ENCODE measurements at regions not wholly inside any gene's neighbourhood (a gene's known extent, or its start where the extent isn't known, plus 50 kb on each side); places are given as distances from the start of the nearest gene placed in this dataset.
"Not testable (repeated sequence)": the region's sequence is repeated elsewhere in the genome, so short reads cannot be mapped to it uniquely, and the experiment has no call there.

DNA sequence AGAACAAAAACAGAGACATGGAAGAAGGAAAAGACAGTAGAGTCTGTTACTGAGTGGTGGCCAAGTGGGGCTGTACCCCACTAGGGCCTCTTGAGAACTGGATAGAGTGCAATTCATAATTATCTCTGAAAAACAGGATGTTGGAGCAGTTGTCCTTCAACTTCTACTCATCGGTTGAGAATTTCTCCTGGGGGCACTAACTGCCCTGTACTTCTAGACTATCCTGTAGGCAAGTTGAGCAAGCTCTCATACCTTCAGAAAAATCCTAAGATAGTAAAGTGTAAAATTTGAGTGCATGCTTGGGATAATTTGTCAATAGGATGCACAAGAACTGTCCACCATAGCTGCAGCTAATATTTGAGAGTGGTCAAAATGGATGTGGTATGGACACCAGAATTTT, 179.7 kb upstream of the CNKSR2 start:
- H3K9me3 ChIP-seq (ENCODE audit: control insufficient read depth in 1 of 2, insufficient read depth in 1 of 2, low read depth in 1 of 2, low read length in 2 of 2), result no peaks in the 10 kb centered on the region
- TF ChIP-seq EGR1 (IDR thresholded peaks at IDR 0.05; ENCODE audit: low read depth) (no peak), ZFX (IDR thresholded peaks at IDR 0.05) (no peak), SIN3A (IDR thresholded peaks at IDR 0.05; ENCODE audit: low read depth) (no peak), EZH2 (IDR thresholded peaks at IDR 0.05) (no peak)
- H2AFZ ChIP-seq (ENCODE audit: low read depth, low read length, poor library complexity, severe bottlenecking), result no peak overlapping the region
- H3K36me3 ChIP-seq (ENCODE audit: control insufficient read depth in 1 of 2, insufficient read depth in 2 of 2, low read length in 2 of 2), result no peaks in the 10 kb centered on the region
- H3K9me2 ChIP-seq (ENCODE audit: insufficient read depth), result no peaks in the 10 kb centered on the region
- H3K27ac ChIP-seq (ENCODE audit: low read depth, low read length), result no peak overlapping the region
- H3K4me2 ChIP-seq (ENCODE audit: low read length), result no peak overlapping the region
- no peaks in the 10 kb centered on the region for H3K79me2 ChIP-seq (ENCODE audit: insufficient read depth, low read length)
- intact Hi-C loops (cut with micrococcal nuclease), result no loop called here
- ATAC-seq, result no peak
- no peaks in the 10 kb centered on the region for H3K27me3 ChIP-seq (ENCODE audit: insufficient read depth, low read length)
- DNase-seq (ENCODE audit: low read depth, low spot score), result no peak
- no peak overlapping the region for H3K4me3 ChIP-seq (replicated peaks in 1 of 2; ENCODE audit: low read depth in 1 of 2, low read length in 2 of 2)
- ChIA-PET POLR2A (no interaction called here), RAD21 (ENCODE audit: low non-redundant PET in 1 of 2, low total read pairs in 2 of 2, uncharacterized antibody in 2 of 2, unreplicated experiment in 2 of 2) (no interaction called here), CTCF (no interaction called here)
- H4K20me1 ChIP-seq (ENCODE audit: insufficient read depth), result no peaks in the 10 kb centered on the region
- BruUV-seq (replicated peaks), result no TSS peak
- H3K9ac ChIP-seq (ENCODE audit: low read length), result no peak overlapping the region
- H3K4me1 ChIP-seq (ENCODE audit: control insufficient read depth in 1 of 2, insufficient read depth in 2 of 2, low read length in 2 of 2), result no peaks in the 10 kb centered on the region

- no TSS peak for BruUV-seq (replicated peaks)
- H2AFZ ChIP-seq (ENCODE audit: low read depth, low read length, poor library complexity, severe bottlenecking), result no peak overlapping the region
- DNase-seq (ENCODE audit: low read depth, low spot score) (no peak), ATAC-seq (no peak)
- ChIA-PET POLR2A (no interaction called here), CTCF (no interaction called here), RAD21 (ENCODE audit: low non-redundant PET in 1 of 2, low total read pairs in 2 of 2, uncharacterized antibody in 2 of 2, unreplicated experiment in 2 of 2) (no interaction called here)
- intact Hi-C loops (cut with micrococcal nuclease), result no loop called here
- no peak overlapping the region for H3K4me3 ChIP-seq (replicated peaks in 1 of 2; ENCODE audit: low read depth in 1 of 2, low read length in 2 of 2)
- H3K27ac ChIP-seq (ENCODE audit: low read depth, low read length), result no peak overlapping the region
- no peaks in the 10 kb centered on the region for H3K9me3 ChIP-seq (ENCODE audit: control insufficient read depth in 1 of 2, insufficient read depth in 1 of 2, low read depth in 1 of 2, low read length in 2 of 2)
- H4K20me1 ChIP-seq (ENCODE audit: insufficient read depth), result no peaks in the 10 kb centered on the region
- H3K9me2 ChIP-seq (ENCODE audit: insufficient read depth), result no peaks in the 10 kb centered on the region
- H3K9ac ChIP-seq (ENCODE audit: low read length), result no peak overlapping the region
- no peak overlapping the region for H3K4me2 ChIP-seq (ENCODE audit: low read length)
- TF ChIP-seq TCF7L2 (IDR thresholded peaks at IDR 0.05; ENCODE audit: borderline replicate concordance, extremely low read depth, insufficient read depth, insufficient read length), result no peak
- no peak for TF ChIP-seq FOSL1 (IDR thresholded peaks at IDR 0.05; ENCODE audit: low read depth)
- no peak for TF ChIP-seq ZNF274 (IDR thresholded peaks at IDR 0.05; ENCODE audit: low read depth, low read length)
- no peaks in the 10 kb centered on the region for H3K4me1 ChIP-seq (ENCODE audit: control insufficient read depth in 1 of 2, insufficient read depth in 2 of 2, low read length in 2 of 2)
- H3K79me2 ChIP-seq (ENCODE audit: insufficient read depth, low read length), result no peaks in the 10 kb centered on the region
- no peaks in the 10 kb centered on the region for H3K27me3 ChIP-seq (ENCODE audit: insufficient read depth, low read length)
- no peaks in the 10 kb centered on the region for H3K36me3 ChIP-seq (ENCODE audit: control insufficient read depth in 1 of 2, insufficient read depth in 2 of 2, low read length in 2 of 2)
These were observed 167.1 kb upstream of the CNKSR2 start for GRCh38 chrX:21207080-21207479.

DNA sequence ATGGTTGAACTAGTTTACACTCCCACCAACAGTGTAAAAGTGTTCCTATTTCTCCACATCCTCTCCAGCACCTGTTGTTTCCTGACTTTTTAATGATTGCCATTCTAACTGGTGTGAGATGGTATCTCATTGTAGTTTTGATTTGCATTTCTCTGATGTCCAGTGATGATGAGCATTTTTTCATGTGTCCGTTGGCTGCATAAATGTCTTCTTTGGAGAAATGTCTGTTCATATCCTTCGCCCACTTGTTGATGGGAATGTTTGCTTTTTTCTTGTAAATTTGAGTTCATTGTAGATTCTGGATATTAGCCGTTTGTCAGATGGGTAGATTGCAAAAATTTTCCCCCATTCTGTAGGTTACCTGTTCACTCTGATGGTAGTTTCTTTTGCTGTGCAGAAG, 155.0 kb upstream of the CNKSR2 start:
- H3K9me3 ChIP-seq (ENCODE audit: control insufficient read depth in 1 of 2, insufficient read depth in 1 of 2, low read depth in 1 of 2, low read length in 2 of 2); RAD21 ChIA-PET (ENCODE audit: low non-redundant PET in 1 of 2, low total read pairs in 2 of 2, uncharacterized antibody in 2 of 2, unreplicated experiment in 2 of 2); POLR2A ChIA-PET: not testable (repeated sequence)

More for the DNA sequence above, 155.0 kb upstream of the CNKSR2 start:
- H3K4me2 ChIP-seq (ENCODE audit: low read length); H3K79me2 ChIP-seq (ENCODE audit: insufficient read depth, low read length); BruUV-seq (replicated peaks); H4K20me1 ChIP-seq (ENCODE audit: insufficient read depth); CTCF ChIA-PET; intact Hi-C loops (cut with micrococcal nuclease); DNase-seq (ENCODE audit: low read depth, low spot score); H3K27ac ChIP-seq (ENCODE audit: low read depth, low read length); H3K36me3 ChIP-seq (ENCODE audit: control insufficient read depth in 1 of 2, insufficient read depth in 2 of 2, low read length in 2 of 2); H2AFZ ChIP-seq (ENCODE audit: low read depth, low read length, poor library complexity, severe bottlenecking); H3K9ac ChIP-seq (ENCODE audit: low read length); H3K27me3 ChIP-seq (ENCODE audit: insufficient read depth, low read length); H3K4me1 ChIP-seq (ENCODE audit: control insufficient read depth in 1 of 2, insufficient read depth in 2 of 2, low read length in 2 of 2); H3K4me3 ChIP-seq (replicated peaks in 1 of 2; ENCODE audit: low read depth in 1 of 2, low read length in 2 of 2); ATAC-seq; H3K9me2 ChIP-seq (ENCODE audit: insufficient read depth): not testable (repeated sequence)
